NCI-H2227 (cell line): ENCODE measurements at regions not wholly inside any gene's neighbourhood (a gene's known extent, or its start where the extent isn't known, plus 50 kb on each side); places are given as distances from the start of the nearest gene placed in this dataset.
"Not testable (repeated sequence)": the region's sequence is repeated elsewhere in the genome, so short reads cannot be mapped to it uniquely, and the experiment has no call there.

Source experiments
- DNase-seq: peaks from one replicate; lab custom pipeline; 2025; ENCODE audit not compliant: unreplicated experiment; lab: John Stamatoyannopoulos, UW

DNA sequence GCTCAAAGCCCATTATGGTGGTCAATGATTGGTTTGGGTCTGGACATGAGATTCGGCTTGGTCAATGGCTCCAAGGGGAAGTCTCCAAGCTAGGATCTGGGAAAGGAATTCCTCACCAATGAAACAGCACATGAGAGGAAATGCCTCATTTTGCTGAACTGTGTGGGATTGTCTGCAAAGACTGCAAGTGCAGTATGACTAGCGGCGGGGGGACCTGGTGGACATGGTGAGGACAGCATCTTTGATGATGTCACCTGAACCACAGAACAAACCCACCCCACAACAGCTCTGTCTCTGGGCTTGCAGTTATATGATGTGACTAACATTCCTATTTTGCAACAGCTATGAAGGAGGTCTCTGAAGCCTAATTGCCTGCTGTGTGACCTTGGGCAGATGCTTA lies 50.6 kb upstream of the NKD1 start:
- DNase-seq, result no peak

DNA sequence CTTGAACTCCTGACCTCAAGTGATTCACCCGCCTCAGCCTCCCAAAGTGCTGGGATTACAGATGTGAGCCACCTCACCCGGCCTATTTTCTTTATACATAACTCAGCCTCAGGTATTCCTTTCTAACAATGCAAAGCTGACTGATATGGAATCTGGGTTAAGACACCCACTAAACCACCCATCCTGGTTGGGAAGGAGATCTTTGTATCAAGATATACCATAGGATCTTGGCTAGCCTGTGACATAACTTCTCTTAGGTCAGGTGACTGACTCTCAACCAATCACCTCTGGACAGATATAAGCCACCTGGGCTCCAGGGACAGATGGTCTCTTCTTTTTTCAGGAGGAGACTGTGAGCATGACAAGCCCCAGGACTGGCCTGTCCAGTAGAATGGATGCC lies 51.2 kb upstream of the NKD1 start:
- DNase-seq, result no peak

DNA sequence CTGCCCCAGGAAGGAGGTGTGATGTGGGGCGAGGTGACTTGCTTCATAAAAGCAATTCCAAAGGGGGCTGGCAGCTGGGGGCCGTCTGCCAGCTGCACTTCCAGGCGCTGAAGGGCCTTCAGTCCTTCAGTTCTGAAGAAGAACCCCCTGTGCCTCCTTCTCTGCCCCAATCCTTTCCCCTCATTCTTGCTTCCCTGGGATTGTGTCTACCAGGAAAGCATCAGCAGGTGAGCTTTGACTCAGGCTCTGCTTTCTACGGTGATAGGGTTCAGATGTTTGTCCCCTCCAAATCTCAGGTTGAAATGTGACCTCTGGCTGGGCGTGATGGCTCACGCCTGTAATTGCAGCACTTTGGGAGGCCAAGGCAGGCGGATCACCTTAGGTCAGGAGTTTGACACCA lies 52.5 kb upstream of the NKD1 start:
- DNase-seq, result no peak

DNA sequence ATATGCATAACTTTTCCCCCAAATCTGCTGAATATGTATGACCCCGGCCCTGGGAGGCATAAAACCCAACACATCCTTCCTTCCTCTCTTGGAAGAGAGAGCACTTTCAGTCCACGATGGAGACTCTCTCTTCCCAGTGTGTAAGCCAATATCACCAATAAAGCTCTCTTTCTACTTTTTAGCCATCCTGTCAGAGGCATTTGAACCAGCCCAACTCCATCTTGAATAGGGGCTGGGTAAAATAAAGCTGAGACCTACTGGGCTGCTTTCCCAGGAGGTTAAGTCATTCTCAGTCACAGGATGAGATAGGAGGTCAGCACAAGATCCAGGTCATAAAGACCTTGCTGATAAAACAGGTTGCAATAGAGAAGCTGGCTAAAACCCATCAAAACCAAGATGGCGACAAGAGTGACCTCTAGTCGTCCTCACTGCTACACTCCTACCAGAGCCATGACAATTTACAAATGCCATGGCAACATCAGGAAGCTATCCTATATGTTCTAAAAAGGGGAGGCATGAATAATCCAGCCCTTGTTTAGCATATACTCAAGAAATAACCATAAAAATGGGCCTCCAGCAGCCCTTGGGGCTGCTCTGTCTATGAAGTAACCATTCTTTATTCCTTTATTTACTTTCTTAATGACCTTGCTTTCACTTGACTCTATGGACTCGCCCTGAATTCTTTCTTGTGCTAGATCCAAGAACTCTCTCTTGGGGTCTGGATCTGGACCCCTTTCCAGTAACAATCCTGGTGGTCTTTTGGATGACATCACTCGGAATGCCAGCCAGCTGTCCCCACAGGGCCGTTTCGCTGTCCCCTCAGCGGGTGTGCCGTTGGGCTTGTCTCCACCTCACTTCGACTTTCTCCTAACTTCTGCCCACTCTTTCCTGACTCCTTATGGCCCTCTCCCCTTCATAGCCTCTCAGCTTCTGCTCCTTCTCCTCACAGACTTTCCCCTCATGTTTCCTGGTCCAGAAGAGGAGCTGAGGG lies 53.4 kb upstream of the NKD1 start:
- DNase-seq, result no peak

DNA sequence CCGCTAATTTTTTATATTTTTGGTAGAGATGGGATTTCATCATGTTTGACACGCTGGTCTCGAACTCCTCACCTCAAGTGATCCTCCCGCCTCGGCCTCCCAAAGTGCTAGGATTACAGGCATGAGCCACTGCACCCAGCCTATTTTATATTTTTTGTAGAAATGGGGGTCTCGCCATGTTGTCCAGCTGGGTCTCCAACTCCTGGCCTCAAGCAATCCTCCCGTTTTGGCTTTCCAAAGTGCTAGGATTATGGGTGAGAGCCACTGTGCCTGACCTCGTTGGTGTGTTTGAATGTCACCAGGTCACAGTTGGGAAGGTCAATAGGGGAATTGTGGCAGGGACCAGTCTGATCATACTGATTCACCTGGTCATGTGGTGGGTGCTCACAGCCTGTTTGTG lies 56.7 kb upstream of the NKD1 start:
- no peak for DNase-seq

DNA sequence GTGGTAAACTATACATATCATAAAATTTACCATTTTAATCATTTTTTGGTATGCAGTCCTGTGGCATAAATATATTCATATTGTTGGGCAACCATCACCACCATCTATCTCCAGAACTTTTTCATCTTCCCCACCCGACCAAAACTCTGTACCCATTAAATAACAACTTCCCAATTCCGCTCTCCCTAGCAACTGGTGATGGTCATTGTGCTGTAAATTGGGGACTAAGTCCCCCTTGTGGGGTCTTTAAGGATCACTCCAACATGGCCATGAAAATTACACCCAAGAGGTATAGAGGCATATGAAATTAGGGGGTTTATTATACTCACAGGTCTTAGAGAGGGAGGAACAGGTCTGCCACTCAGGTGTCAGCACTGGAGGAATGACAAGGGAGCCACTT lies 57.4 kb upstream of the NKD1 start:
- no peak for DNase-seq

DNA sequence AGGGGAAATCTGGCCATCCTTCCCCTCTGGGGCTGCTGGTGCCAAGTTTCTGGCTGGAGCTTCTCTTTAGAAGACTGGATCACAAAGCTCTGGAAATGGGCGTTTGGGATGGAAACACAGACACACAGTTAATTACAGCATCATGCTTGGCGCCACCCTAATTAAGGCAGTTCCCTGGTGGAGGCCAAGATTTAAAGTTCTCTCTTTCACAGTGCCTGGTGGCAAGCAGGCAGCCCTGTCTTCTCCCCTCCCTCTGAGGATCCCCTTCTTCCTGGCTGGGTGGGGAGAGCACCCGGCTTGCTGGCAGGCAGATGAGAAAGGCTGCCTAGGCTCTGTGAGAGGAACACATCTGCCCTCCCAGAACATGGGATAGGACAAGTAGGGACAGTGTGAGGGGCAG lies 59.0 kb upstream of the NKD1 start:
- no peak for DNase-seq

- no peak for DNase-seq
Measured at GRCh38 chr16:50487528-50487927, 60.7 kb upstream of the NKD1 start.

GRCh38 chr16:50486162-50486561 lies 62.0 kb upstream of the NKD1 start:
- DNase-seq, result not testable (repeated sequence)

- DNase-seq, result no peak
Measured at GRCh38 chr16:50485232-50485631, 63.0 kb upstream of the NKD1 start.

DNA sequence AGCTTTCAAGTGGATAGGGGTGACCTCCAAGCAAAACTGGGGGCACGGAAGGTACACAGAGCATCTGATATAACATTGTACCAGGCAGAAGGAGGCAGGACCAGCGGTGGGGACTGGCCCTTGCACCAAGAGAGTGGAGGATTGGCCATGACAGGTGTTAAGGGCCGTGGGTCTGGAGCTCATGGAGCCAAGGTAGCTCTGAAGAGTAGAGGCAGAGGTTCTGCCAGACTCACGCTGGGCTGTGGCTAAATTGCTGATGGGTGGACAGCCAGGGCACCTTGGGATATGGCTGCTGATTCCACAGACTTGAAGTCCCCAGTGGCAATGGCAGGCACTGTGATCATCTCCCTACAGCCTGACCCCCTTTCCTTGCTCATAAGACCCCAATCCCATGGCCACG lies 65.9 kb upstream of the NKD1 start:
- no peak for DNase-seq

DNA sequence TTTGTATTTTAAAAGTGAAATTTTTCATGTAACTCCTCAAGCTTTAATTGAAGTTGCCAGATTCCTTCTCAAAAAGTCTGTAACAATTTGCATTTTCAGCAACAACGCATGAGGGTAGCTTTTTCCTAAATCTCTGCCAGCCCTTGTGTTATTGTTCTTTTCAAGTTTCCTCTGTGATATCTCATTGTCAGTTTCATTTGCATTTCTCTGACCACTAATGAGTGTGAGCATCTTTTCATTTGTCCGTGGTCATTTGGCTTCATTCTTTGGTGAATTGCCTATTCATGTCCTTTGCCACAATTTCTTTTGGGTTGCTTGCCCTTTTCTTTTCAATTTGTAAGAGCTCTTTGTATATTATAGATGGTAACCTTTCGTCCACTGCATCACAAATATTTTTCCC lies 68.0 kb upstream of the NKD1 start:
- DNase-seq, result no peak

DNA sequence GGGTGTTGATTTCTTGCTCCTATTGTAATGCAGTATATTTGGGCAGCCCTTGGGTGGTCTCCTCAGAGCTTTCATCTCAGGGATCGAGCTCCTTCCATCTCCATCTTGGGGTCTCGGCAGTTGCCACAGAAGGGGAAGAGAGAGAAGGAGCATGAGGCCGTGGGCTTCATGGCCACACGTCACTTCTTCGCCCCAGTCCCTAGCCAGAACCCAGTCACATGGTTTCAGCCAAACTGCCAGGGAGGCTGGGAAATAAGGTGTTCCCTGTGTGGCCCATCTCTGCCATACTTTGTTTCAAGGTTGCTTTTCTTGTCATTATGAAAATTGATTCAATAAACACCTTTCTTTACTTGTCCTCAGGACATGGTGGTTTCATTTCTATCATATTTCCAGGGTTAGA lies 68.4 kb upstream of the NKD1 start:
- no peak for DNase-seq

GRCh38 chr16:50478773-50479149 lies 69.4 kb upstream of the NKD1 start:
- no peak for DNase-seq

DNA sequence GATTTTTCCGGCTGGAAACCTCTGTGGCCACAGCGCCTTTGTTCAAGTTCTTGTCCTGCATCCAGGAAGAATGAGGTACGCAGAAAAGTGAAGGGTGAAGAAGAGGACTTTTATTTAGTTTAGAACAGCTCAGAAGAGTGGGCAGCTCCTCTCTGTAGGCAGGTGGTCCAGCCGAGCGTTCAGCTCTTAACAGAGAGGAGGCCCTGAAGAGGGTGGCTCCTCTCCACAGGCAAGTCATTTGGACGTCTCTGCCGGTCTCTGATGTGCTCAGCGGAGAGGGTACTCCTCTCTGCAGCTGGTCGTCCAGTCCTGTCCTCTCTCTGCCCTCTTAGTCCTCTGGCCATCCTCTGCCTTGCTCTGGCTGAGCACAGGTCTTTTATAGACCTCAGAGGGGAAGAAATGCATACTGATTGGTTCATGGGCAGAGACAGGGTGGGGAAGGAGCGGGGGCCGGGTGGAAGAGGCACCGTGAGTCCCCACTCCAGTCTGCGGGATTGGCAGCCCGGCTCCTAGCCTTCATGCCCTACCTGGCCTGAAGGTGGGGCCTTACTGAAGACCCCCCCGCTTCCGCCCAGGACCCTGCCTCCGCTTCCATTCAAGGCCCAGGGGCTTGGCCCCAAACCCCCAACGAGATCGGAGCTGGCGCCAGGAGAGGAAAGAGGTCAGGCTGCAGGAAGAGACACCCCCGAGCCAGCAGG lies 70.0 kb upstream of the NKD1 start:
- DNase-seq, result no peak

DNA sequence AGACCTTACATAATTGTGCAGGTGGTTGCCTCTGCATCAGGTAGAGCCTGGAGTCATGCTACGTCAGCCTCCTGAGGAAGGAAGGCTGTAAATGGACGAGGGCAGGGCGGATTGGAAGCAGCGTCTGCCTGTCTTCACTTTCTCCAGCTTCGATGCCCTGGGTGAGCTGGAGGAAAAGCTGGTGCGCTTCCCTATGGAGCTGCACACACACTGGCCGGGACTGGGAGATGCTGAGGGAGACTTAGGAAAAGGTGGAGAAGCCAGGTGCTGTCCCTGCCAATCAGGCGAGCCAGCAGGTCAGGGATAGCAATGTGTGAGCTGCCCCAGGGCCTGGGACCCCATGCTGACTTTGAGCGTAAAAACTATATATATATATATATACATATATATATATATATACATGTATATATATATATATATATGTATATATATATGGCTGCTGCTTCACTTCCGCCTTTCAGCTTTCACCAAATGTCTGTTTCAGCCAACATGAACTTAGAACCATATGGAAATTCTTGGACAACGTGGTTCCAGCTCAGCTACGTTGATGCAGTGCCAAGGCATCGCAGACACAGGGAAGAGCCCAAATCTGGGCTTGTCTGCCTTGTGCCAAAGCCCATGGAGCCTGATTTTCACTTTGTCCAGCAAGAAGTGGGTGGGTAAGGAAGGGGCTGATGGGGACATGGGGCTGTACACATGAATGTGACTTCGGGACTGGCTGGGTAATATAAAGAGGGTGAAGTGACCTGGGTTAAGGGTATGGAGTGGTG lies 71.5 kb upstream of the NKD1 start:
- DNase-seq, result no peak

GRCh38 chr16:50475170-50475569 lies 73.0 kb upstream of the NKD1 start:
- no peak for DNase-seq

DNA sequence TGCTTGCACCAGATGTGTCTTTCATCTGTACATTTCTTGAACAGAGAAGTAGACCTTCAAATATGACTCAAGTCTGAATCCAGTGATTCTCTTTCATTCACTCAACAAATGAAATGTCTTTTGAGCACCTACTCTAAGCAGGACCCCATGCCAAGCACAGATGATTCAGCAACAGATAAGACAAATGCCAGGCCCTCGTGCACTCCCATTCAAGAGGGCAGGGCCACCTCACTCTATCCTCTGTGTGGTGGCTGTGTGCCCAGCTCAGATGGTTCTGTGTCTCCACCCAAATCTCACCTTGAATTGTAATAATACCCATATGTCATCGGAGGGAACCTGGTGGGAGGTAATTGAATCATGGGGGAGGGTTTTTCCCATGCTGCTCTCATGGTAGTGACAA lies 74.1 kb upstream of the NKD1 start:
- no peak for DNase-seq

- DNase-seq, result no peak
Measured at GRCh38 chr16:50473356-50473945, 74.7 kb upstream of the NKD1 start.

- no peak for DNase-seq
Measured at GRCh38 chr16:50472472-50472871, 75.7 kb upstream of the NKD1 start.

DNA sequence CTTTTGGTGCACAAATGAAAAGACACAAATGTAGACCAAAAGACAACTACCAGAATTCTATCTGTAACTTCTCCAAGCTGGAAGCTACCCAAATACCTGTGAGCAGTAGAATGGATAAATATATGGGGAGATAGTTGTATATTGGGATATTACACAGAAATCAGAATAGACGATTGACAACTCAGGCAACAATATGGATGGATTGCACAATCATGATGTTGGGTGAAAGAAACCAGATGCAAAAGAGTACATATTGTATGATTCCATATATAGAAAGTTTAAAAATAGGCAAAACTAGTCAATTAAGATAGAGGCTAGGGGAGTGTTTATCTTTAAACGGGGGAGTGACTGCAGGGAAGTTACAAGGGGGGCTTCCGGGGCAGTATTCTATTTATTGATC lies 77.5 kb upstream of the NKD1 start:
- DNase-seq, result no peak
